HG02938 (cell line): ENCODE measurements at regions not wholly inside any gene's neighbourhood (a gene's known extent, or its start where the extent isn't known, plus 50 kb on each side); places are given as distances from the start of the nearest gene placed in this dataset.

ENCODE experiments used
- ATAC-seq: cut with Tn5 transposase; IDR thresholded peaks from one replicate; pipeline ENCODE4 v1.9.1; 2021; ENCODE audit warnings: mild to moderate bottlenecking, moderate library complexity; ENCODE audit not compliant: unreplicated experiment

GRCh38 chr3:24830230-24831152, 335.8 kb upstream of the THRB start:
- no peak for ATAC-seq

DNA sequence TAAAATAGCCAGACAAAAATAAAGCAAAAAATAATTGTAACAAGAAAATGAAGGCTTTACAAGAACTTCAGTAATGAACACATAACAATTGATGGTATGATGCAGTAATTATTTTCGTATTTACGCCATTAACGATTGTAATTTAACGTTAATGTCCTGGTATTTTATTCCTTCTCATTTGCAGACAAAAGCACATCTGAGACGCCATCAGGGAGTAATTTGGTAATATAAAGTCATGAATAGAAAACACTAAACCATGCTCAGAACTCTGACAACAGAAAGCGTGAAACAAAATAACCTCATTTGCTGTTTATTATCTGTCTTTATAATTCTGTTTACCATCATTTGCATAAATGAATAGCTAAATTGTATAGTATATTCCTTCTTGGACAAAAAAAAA, 336.6 kb upstream of the THRB start:
- ATAC-seq = no peak

- no peak for ATAC-seq
Measured at GRCh38 chr3:24832891-24833290, 338.2 kb upstream of the THRB start.

DNA sequence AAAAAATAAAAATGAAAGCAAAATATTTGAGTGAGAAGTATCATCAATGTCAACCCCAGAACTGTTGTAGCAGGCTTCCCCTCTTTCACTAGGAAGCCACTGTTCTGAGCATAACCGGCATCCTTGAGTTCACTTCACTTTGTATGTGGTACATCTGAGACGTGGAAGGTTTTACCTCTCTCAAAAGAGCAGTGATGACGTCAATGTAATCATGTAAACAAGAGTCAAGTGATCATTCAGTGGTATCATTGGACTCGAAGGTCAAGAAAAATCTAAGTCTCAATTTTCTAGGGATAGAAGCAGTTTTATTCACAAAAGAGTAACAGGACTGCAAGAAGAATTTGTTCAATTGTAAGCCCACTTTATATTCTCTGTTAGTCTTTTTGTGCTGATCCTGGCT, 339.8 kb upstream of the THRB start:
- ATAC-seq = no peak

GRCh38 chr3:24835510-24835909, 340.9 kb upstream of the THRB start:
- ATAC-seq = no peak

GRCh38 chr3:24837601-24838000, 343.0 kb upstream of the THRB start:
- ATAC-seq = peak; percentile 44

DNA sequence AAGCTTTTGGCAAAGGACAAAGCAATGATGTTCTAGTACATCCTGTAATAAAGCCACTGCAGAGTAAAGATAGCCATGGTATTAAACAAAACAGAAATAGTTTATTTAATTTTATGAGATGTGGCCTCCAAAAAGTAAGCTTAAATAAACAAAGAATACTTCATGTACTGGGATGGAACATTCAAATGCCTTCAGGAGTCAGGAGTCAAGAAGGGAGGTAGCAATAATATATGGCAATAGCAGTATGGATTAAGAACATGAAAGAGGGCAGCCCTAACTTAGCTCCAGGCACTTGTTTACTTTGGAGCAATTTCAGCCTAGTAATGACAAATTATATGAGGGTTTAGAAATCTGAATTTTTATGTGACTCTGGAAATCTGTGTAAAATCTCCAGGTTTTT, 343.9 kb upstream of the THRB start:
- no peak for ATAC-seq

DNA sequence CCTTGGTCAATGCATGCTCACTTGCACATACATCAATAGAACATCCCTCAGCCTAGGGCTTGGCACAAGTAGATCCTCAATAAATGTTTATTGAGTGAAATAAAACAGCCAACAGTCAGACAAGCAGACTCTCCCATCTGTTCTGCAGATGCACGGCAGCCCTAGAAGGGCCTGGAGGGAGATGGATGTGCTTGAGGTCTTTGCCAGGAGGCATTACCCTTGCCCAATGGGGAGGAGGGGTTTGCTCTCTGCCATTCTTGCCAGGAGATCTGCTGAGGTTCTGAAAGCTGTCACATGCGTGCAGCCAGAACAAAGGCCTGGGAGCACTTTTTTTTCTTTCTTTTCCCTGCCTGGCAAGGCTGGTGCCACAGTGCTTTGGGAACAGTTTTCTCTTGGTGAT, 349.3 kb upstream of the THRB start:
- ATAC-seq = no peak

- ATAC-seq = no peak
Measured at GRCh38 chr3:24845524-24846155, 351.0 kb upstream of the THRB start.

DNA sequence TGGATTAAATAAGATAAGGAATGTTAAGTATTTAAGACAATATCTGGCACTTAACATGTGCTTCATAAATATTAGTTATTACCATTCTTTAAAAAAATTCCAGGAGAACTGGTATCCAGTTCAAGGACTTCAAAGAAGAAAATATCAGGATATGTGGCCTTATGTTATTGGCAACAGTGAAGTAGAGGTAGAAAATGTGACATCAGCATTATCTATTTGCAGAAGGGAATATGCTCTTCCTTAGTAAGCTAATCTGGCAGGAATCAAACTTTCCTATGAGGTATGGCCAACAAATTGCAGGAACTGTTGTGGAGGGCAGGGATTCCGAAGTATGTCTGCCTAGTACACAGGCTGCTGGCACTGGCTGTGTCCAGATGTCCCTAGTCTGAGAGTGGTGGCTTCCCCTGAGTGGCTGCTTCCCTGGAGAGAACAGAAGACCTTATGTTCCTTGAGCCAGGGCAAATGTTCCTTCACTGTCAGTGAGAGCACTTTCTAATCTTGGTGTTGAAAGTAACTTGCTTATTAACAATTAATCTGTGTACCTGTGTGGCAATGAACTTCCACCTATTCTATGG, 351.7 kb upstream of the THRB start:
- ATAC-seq = no peak

- no peak for ATAC-seq
Measured at GRCh38 chr3:24850245-24850644, 355.6 kb upstream of the THRB start.

DNA sequence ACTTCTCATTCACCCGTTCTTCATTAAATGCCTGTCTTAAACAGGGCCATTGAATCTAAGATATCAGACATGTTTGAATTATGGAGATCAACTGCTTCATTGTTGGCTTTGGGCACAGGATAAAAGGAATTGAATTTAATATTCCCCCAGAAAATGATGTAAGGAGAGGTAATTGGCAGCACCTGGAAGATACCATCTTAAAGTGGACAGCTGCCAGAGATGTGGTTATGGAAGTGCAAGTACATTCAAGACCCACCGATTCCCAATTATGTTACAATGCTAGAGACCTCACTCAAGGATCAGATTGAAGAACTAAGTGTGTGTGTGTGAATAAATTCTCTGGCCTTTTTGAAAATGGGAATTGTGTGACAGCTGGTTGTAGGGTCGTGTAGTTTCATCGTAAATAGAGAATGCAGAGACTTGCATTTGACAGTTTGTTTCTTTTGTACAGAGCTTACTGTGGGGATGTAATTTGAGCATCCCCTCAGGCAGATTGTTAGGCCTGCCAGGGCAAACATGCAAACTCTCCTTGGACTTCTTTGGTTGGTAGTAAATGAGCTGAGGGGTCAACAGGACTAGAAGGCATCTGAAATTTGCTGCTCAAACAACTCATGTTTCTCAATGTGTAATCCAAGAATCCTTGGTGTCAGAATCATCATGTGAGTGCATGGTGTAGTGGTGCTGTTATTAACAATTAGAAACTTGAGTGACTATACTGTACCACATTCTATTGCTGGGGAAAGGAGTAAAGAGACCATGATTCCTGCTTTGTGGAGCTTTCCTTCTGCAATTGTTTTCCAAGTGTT, 359.2 kb upstream of the THRB start:
- ATAC-seq = no peak

DNA sequence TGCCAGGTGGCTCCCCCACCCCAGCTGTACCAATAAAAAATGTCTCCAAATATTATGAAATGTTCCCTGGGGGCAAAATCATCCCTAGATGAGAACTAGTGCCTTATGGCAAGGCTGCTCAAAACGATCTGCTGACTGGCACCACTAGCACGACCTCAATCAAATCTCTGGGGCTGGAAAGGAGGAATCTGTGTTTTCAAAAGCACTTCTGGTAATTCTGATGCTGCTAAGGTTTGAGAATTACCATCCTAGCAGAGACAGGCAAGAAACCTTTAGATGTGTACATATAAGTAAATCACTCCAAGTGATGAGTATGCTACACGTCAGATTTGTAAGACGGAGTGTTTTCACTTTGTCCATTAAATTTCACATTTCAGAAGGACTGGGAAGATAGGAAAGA, 360.1 kb upstream of the THRB start:
- ATAC-seq = no peak

DNA sequence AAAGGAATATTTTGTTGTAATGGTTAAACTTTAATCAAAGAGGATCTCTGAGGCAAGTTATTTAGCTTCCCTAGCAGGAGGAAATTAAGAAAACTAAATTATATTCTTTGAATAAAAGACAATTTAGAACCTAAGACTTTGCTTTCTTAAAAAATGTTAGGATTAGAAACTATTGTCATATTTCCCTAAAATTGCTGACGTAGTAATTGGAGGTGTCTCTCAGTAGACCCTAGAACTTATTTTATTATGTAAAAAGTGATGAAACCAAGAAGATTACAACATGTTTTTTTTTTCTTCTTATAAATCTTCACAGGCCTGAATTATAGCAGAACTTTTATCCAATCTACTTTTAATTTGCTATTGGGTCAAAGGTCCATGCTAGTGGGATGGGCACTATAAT, 363.3 kb upstream of the THRB start:
- ATAC-seq = no peak

DNA sequence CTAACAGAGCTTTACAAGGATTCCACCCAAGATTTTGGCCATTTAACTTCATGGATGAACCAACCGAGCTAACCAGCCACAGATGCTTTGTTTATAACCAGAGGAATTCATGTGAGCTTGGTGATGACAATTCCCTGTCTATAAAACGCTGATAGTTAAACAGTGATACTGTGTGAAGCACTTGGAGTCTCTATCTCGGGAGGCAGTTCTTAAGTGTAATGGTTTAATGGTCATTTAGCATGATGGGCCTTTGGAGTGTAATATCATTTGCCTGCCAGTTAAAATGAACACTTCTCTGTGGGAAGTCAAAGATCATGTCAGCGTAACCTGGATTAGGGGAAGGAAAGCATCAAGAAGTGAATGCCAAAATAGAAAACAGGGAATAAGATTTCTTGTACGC, 368.6 kb upstream of the THRB start:
- no peak for ATAC-seq

GRCh38 chr3:24867783-24868182, 373.1 kb upstream of the THRB start:
- ATAC-seq = no peak

- no peak for ATAC-seq
Measured at GRCh38 chr3:24881239-24881638, 386.6 kb upstream of the THRB start.

DNA sequence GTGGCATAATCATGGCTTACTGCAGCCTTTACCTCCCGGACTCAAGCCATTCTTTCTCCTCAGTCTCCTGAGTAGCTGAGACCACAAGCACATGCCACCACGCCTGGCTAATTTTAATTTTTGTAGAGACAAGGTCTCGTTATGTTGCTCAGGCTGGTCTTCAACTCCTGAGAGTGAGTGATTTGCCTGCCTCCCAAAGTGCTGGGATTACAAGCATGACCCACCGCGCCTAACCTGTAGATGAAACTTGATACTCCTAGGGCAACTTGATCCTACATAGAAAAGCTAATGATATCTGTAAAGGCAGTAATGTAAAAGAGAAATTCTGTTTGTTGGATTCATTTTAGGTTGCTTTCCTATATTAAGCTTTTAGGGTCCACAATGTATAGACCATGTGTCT, 391.9 kb upstream of the THRB start:
- no peak for ATAC-seq

DNA sequence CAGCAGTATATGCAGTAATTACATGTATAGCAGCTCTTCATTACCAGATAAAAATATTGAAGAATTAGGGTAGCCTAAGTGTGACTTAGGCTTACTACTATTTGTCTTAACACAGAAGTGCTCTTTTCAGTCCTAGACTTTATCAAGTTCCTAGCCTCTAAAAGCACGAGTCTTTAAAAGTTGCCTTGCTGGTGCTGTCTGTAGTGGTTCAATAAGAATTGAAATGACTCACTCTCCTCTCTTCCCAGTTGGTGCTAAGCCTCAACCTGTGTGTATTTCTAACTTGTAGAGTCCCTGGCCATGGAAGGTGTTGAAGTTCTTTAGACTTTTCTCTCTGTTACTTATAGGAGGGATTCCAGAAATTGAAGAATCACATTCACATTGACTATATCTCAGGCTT, 395.4 kb upstream of the THRB start:
- ATAC-seq = no peak

- ATAC-seq = no peak
Measured at GRCh38 chr3:24899373-24899772, 404.7 kb upstream of the THRB start.

- ATAC-seq = no peak
Measured at GRCh38 chr3:24899901-24900603, 405.4 kb upstream of the THRB start.
